ENCODE measurements at regions not wholly inside any gene's neighbourhood (a gene's known extent, or its start where the extent isn't known, plus 50 kb on each side); places are given as distances from the start of the nearest gene placed in this dataset.
"Not testable (repeated sequence)": the region's sequence is repeated elsewhere in the genome, so short reads cannot be mapped to it uniquely, and the experiment has no call there.

DNA sequence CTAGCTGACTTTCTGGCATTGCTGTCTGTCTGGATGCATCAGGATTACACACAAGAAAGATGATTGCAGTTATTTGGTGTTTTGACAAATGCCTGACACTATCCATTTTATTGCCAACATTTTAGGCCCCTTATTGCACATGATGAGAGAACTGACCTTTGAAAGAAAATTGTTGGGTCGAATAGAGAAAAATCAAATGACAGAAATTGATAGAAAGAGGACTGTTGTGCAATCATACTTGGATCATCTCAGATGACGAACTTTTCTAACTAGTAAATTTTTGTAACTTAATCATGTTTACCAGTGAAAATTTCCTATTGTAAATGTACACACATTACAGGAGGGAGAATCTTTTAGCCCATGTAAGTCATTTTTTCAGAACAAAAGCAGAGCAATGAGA is 251.5 kb upstream of the USP15 start:
- ATAC-seq (ENCODE audit: low read depth) (no peak), DNase-seq (ENCODE audit: low spot score) (no peak)
- Histone ChIP-seq H3K27ac (ENCODE audit: poor library complexity, severe bottlenecking) (no peak overlapping the region), H3K36me3 (ENCODE audit: low read depth) (no peaks in the 10 kb centered on the region), H3K4me1 (ENCODE audit: insufficient read depth, poor library complexity, severe bottlenecking) (no peaks in the 10 kb centered on the region), H3K9me3 (ENCODE audit: severe bottlenecking) (no peaks in the 10 kb centered on the region), H3K4me3 (ENCODE audit: severe bottlenecking) (no peak overlapping the region), H3K27me3 (ENCODE audit: insufficient read depth, poor library complexity, severe bottlenecking) (no peaks in the 10 kb centered on the region)
- TF ChIP-seq, protein P1, sequence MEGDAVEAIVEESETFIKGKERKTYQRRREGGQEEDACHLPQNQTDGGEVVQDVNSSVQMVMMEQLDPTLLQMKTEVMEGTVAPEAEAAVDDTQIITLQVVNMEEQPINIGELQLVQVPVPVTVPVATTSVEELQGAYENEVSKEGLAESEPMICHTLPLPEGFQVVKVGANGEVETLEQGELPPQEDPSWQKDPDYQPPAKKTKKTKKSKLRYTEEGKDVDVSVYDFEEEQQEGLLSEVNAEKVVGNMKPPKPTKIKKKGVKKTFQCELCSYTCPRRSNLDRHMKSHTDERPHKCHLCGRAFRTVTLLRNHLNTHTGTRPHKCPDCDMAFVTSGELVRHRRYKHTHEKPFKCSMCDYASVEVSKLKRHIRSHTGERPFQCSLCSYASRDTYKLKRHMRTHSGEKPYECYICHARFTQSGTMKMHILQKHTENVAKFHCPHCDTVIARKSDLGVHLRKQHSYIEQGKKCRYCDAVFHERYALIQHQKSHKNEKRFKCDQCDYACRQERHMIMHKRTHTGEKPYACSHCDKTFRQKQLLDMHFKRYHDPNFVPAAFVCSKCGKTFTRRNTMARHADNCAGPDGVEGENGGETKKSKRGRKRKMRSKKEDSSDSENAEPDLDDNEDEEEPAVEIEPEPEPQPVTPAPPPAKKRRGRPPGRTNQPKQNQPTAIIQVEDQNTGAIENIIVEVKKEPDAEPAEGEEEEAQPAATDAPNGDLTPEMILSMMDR (IDR thresholded peaks at IDR 0.05; ENCODE audit: poor library complexity, severe bottlenecking) = no peak

DNA sequence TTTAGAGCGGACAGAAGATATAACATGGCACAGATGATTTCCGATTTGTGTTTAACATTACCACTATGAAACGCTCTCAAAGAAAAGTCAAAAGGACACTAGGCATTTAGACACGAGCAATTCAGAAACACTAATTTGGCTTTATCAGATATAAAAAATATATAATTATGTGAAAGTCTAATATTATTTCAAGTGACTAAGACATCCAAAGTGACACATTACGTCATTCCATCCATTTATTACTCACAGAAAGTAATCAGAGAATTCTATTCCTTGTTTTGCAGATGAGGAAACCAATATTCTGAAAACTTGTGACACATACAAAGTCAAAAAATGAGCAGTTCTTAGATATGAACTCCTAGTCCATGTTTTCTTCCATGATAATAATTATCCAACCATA is 250.8 kb upstream of the USP15 start:
- Histone ChIP-seq H3K4me1 (ENCODE audit: insufficient read depth, poor library complexity, severe bottlenecking) (no peaks in the 10 kb centered on the region), H3K27ac (ENCODE audit: poor library complexity, severe bottlenecking) (no peak overlapping the region), H3K27me3 (ENCODE audit: insufficient read depth, poor library complexity, severe bottlenecking) (no peaks in the 10 kb centered on the region), H3K36me3 (ENCODE audit: low read depth) (no peaks in the 10 kb centered on the region), H3K4me3 (ENCODE audit: severe bottlenecking) (no peak overlapping the region), H3K9me3 (ENCODE audit: severe bottlenecking) (no peaks in the 10 kb centered on the region)
- no peak for ATAC-seq (ENCODE audit: low read depth)
- TF ChIP-seq, protein P1 (IDR thresholded peaks at IDR 0.05; ENCODE audit: poor library complexity, severe bottlenecking) = no peak
- DNase-seq (ENCODE audit: low spot score) = no peak

DNA sequence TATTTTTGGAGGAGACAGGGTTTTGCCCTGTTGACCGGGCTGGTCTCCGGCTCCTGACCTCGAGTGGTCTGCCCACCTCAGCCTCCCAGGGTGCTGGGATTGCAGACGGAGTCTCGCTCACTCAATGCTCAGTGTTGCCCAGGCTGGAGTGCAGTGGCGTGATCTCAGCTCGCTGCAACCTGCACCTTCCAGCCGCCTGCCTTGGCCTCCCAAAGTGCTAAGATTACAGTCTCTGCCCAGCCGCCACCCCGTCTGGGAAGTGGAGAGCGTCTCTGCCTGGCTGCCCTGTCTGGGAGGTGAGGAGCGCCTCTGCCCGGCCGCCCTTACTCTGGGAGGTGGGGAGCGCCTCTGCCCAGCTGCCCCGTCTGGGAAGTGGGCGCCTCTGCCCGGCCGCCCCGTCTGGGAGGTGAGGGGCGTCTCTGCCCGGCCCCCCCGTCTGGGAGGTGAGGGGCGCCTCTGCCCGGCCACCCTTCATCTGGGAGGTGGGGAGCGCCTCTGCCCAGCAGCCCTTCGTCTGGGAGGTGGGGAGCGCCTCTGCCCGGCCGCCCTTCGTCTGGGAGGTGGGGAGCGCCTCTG is 249.8 kb upstream of the USP15 start:
- not testable (repeated sequence) for ATAC-seq (ENCODE audit: low read depth); H3K4me1 ChIP-seq (ENCODE audit: insufficient read depth, poor library complexity, severe bottlenecking)
- DNase-seq (ENCODE audit: low spot score) = peak; percentile 31

DNA sequence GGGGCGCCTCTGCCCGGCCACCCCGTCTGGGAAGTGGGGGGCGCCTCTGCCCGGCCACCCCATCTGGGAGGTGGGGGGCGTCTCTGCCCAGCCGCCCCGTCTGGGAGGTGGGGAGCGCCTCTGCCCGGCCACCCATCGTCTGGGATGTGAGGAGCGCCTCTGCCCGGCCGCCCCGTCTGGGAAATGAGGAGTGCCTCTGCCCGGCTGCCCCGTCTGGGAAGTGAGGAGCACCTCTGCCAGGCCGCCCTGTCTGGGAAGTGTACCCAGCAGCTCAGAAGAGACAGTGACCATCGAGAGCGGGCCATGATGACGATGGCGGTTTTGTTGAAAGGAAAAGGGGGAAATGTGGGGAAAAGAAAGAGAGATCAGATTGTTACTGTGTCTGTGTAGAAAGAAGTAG is 249.2 kb upstream of the USP15 start:
- H3K36me3 ChIP-seq (ENCODE audit: low read depth); H3K27ac ChIP-seq (ENCODE audit: poor library complexity, severe bottlenecking); H3K9me3 ChIP-seq (ENCODE audit: severe bottlenecking); DNase-seq (ENCODE audit: low spot score); ATAC-seq (ENCODE audit: low read depth); H3K4me3 ChIP-seq (ENCODE audit: severe bottlenecking); H3K4me1 ChIP-seq (ENCODE audit: insufficient read depth, poor library complexity, severe bottlenecking); H3K27me3 ChIP-seq (ENCODE audit: insufficient read depth, poor library complexity, severe bottlenecking): not testable (repeated sequence)

More for the DNA sequence above, 249.8 kb upstream of the USP15 start:
- H3K4me3 ChIP-seq (ENCODE audit: severe bottlenecking); H3K36me3 ChIP-seq (ENCODE audit: low read depth); H3K27me3 ChIP-seq (ENCODE audit: insufficient read depth, poor library complexity, severe bottlenecking); H3K27ac ChIP-seq (ENCODE audit: poor library complexity, severe bottlenecking); H3K9me3 ChIP-seq (ENCODE audit: severe bottlenecking): not testable (repeated sequence)

DNA sequence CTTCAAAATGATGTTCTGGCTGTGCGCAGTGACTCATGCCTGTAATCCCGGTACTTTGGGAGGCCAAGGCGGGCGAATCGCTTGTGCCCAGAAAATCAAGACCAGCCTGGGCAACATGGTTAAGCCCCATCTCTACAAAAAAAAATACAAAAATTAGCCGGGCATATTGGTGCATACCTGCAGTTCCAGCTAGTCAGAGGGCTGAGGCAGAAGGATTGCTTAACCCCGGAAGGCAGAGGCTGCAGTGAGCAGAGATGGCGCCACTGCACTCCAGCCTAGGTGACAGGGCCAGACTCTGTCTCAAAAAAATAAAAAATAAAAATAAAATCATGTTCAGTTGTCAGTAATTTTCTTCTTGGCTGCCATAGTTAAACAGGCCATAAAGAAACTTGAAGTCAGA is 245.9 kb upstream of the USP15 start:
- DNase-seq (ENCODE audit: low spot score) (no peak), ATAC-seq (ENCODE audit: low read depth) (no peak)
- Histone ChIP-seq H3K27ac (ENCODE audit: poor library complexity, severe bottlenecking) (no peak overlapping the region), H3K4me1 (ENCODE audit: insufficient read depth, poor library complexity, severe bottlenecking) (no peaks in the 10 kb centered on the region), H3K9me3 (ENCODE audit: severe bottlenecking) (no peaks in the 10 kb centered on the region), H3K36me3 (ENCODE audit: low read depth) (no peaks in the 10 kb centered on the region), H3K4me3 (ENCODE audit: severe bottlenecking) (no peak overlapping the region), H3K27me3 (ENCODE audit: insufficient read depth, poor library complexity, severe bottlenecking) (no peaks in the 10 kb centered on the region)
- TF ChIP-seq, protein P1 (IDR thresholded peaks at IDR 0.05; ENCODE audit: poor library complexity, severe bottlenecking) = no peak

DNA sequence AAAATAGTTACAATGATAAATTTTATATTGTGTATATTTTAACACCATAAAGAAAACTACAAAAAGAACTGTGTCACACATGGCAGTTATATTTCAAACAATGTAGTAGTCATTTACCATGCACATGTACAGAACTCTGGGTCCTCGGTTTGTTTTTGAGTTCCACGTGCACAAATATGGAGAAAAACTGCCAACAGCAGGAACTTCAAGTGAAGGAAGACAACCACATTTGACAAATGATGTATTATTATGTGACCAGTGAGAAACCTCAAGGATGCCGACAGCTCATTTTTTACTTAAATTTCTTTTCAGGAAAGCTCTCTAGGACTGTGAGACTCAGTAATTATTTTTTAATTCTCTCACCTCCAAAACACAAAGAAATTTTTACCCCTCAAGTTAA is 244.2 kb upstream of the USP15 start:
- Histone ChIP-seq H3K27me3 (ENCODE audit: insufficient read depth, poor library complexity, severe bottlenecking) (no peaks in the 10 kb centered on the region), H3K27ac (ENCODE audit: poor library complexity, severe bottlenecking) (no peak overlapping the region), H3K4me1 (ENCODE audit: insufficient read depth, poor library complexity, severe bottlenecking) (no peaks in the 10 kb centered on the region), H3K4me3 (ENCODE audit: severe bottlenecking) (no peak overlapping the region), H3K36me3 (ENCODE audit: low read depth) (no peaks in the 10 kb centered on the region), H3K9me3 (ENCODE audit: severe bottlenecking) (no peaks in the 10 kb centered on the region)
- TF ChIP-seq, protein P1 (IDR thresholded peaks at IDR 0.05; ENCODE audit: poor library complexity, severe bottlenecking) = no peak
- DNase-seq (ENCODE audit: low spot score) (no peak), ATAC-seq (ENCODE audit: low read depth) (no peak)

Data from RWPE2 (cell line).